Prostate gland (tissue), 2 donors: ENCODE measurements at regions not wholly inside any gene's neighbourhood (a gene's known extent, or its start where the extent isn't known, plus 50 kb on each side); places are given as distances from the start of the nearest gene placed in this dataset.

Source experiments
- POLR2A ChIP-seq: fragments of 450-650 bp; IDR thresholded peaks from one replicate; pipeline ENCODE4 v1.6.1; 2016; ENCODE audit warnings: antibody characterized with exemption, mild to moderate bottlenecking
- POLR2AphosphoS5 ChIP-seq: sonication (generic); formaldehyde crosslinking; IDR thresholded peaks from one replicate; pipeline ENCODE4 v1.6.1; 2017; ENCODE audit warnings: antibody characterized with exemption
- TF ChIP-seq, protein P1 (sequence below), 4 experiments: fragments of 200-600 bp in 2 of 4; fragments of 450-650 bp in 2 of 4; sonication (generic) in 2 of 4; IDR thresholded peaks; 1 replicate in 3 of 4; 2 replicates in 1 of 4; pipeline ENCODE4 v1.5.1; 2016 to 2019; ENCODE audit warnings: antibody characterized with exemption in 4 of 4, mild to moderate bottlenecking in 2 of 4, moderate library complexity in 2 of 4

GRCh38 chrX:79089896-79090584 is 54.4 kb upstream of the GPR174 start:
- TF ChIP-seq POLR2AphosphoS5 (no peak), POLR2A (no peak)
- TF ChIP-seq, protein P1, sequence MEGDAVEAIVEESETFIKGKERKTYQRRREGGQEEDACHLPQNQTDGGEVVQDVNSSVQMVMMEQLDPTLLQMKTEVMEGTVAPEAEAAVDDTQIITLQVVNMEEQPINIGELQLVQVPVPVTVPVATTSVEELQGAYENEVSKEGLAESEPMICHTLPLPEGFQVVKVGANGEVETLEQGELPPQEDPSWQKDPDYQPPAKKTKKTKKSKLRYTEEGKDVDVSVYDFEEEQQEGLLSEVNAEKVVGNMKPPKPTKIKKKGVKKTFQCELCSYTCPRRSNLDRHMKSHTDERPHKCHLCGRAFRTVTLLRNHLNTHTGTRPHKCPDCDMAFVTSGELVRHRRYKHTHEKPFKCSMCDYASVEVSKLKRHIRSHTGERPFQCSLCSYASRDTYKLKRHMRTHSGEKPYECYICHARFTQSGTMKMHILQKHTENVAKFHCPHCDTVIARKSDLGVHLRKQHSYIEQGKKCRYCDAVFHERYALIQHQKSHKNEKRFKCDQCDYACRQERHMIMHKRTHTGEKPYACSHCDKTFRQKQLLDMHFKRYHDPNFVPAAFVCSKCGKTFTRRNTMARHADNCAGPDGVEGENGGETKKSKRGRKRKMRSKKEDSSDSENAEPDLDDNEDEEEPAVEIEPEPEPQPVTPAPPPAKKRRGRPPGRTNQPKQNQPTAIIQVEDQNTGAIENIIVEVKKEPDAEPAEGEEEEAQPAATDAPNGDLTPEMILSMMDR (IDR thresholded peaks at IDR 0.05): no peak
